ENCODE measurements at regions not wholly inside any gene's neighbourhood (a gene's known extent, or its start where the extent isn't known, plus 50 kb on each side); places are given as distances from the start of the nearest gene placed in this dataset.

GRCh38 chr16:51592001-51592501 lies 441.0 kb upstream of the SALL1 start:
- H3K27me3 ChIP-seq (ENCODE audit: insufficient read depth, low read length), result peaks cover 14% of the 10 kb centered on the region; the same call in 1 of the 2 replicates
- H3K79me2 ChIP-seq (ENCODE audit: control insufficient read depth, insufficient read depth, low read length, unreplicated experiment), result no peaks in the 10 kb centered on the region
- H3K27ac ChIP-seq (ENCODE audit: low read depth, low read length), result no peak overlapping the region
- H3K4me1 ChIP-seq (ENCODE audit: control insufficient read depth, insufficient read depth, low read length, unreplicated experiment), result peaks cover 5% of the 10 kb centered on the region
- H2AFZ ChIP-seq (ENCODE audit: low read length, unreplicated experiment), result no peak overlapping the region
- 0 out of 2 replicates have a peak overlapping the region, but pooled peaks have one; percentile 13 for H3K4me3 ChIP-seq (ENCODE audit: low read depth, low read length)
- H3K36me3 ChIP-seq (ENCODE audit: insufficient read depth, low read length), result no peaks in the 10 kb centered on the region

DNA sequence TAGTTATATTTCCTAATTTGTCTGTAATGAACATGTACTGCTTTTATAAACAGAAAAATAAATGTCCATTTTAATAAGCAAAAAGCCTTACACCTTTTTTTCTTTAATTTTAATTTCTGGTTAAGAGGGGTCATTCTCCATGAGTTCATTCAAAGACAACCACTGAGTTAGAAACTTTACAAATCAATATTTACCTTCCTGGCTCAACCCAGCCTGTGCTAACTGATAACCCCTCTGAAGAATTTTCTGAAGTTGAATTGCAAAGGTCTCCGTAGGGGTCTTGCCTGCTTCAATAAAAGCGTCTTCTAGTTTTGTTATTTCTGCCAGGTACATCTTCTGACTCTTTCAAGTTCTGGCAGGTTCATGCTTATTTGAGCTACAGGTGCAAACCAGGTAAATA lies 440.4 kb upstream of the SALL1 start:
- no peaks in the 10 kb centered on the region for H3K36me3 ChIP-seq (ENCODE audit: insufficient read depth, low read length)
- H2AFZ ChIP-seq (ENCODE audit: low read length, unreplicated experiment), result no peak overlapping the region
- no peak overlapping the region for H3K27ac ChIP-seq (ENCODE audit: low read depth, low read length)
- peaks cover 14% of the 10 kb centered on the region; the same call in 1 of the 2 replicates for H3K27me3 ChIP-seq (ENCODE audit: insufficient read depth, low read length)
- H3K4me3 ChIP-seq (ENCODE audit: low read depth, low read length), result no peak overlapping the region
- H3K79me2 ChIP-seq (ENCODE audit: control insufficient read depth, insufficient read depth, low read length, unreplicated experiment), result no peaks in the 10 kb centered on the region
- H3K4me1 ChIP-seq (ENCODE audit: control insufficient read depth, insufficient read depth, low read length, unreplicated experiment), result peaks cover 5% of the 10 kb centered on the region

- Histone ChIP-seq H3K4me1 (ENCODE audit: control insufficient read depth, insufficient read depth, low read length, unreplicated experiment) (no peaks in the 10 kb centered on the region), H3K79me2 (ENCODE audit: control insufficient read depth, insufficient read depth, low read length, unreplicated experiment) (no peaks in the 10 kb centered on the region), H2AFZ (ENCODE audit: low read length, unreplicated experiment) (no peak overlapping the region), H3K36me3 (ENCODE audit: insufficient read depth, low read length) (no peaks in the 10 kb centered on the region), H3K27ac (ENCODE audit: low read depth, low read length) (no peak overlapping the region), H3K4me3 (ENCODE audit: low read depth, low read length) (no peak overlapping the region), H3K27me3 (ENCODE audit: insufficient read depth, low read length) (peaks cover 10% of the 10 kb centered on the region)
Observed at GRCh38 chr16:51579652-51580360, 428.7 kb upstream of the SALL1 start.

- Histone ChIP-seq H3K27ac (ENCODE audit: low read depth, low read length) (no peak overlapping the region), H3K4me3 (ENCODE audit: low read depth, low read length) (no peak overlapping the region), H2AFZ (ENCODE audit: low read length, unreplicated experiment) (no peak overlapping the region), H3K79me2 (ENCODE audit: control insufficient read depth, insufficient read depth, low read length, unreplicated experiment) (no peaks in the 10 kb centered on the region), H3K4me1 (ENCODE audit: control insufficient read depth, insufficient read depth, low read length, unreplicated experiment) (no peaks in the 10 kb centered on the region), H3K36me3 (ENCODE audit: insufficient read depth, low read length) (no peaks in the 10 kb centered on the region), H3K27me3 (ENCODE audit: insufficient read depth, low read length) (peaks cover 18% of the 10 kb centered on the region)
Observed at GRCh38 chr16:51577621-51578303, 426.7 kb upstream of the SALL1 start.

GRCh38 chr16:51576498-51577195 lies 425.6 kb upstream of the SALL1 start:
- Histone ChIP-seq H3K27ac (ENCODE audit: low read depth, low read length) (no peak overlapping the region), H3K4me1 (ENCODE audit: control insufficient read depth, insufficient read depth, low read length, unreplicated experiment) (no peaks in the 10 kb centered on the region), H3K27me3 (ENCODE audit: insufficient read depth, low read length) (peaks cover 18% of the 10 kb centered on the region), H2AFZ (ENCODE audit: low read length, unreplicated experiment) (no peak overlapping the region), H3K79me2 (ENCODE audit: control insufficient read depth, insufficient read depth, low read length, unreplicated experiment) (no peaks in the 10 kb centered on the region), H3K4me3 (ENCODE audit: low read depth, low read length) (no peak overlapping the region), H3K36me3 (ENCODE audit: insufficient read depth, low read length) (no peaks in the 10 kb centered on the region)

DNA sequence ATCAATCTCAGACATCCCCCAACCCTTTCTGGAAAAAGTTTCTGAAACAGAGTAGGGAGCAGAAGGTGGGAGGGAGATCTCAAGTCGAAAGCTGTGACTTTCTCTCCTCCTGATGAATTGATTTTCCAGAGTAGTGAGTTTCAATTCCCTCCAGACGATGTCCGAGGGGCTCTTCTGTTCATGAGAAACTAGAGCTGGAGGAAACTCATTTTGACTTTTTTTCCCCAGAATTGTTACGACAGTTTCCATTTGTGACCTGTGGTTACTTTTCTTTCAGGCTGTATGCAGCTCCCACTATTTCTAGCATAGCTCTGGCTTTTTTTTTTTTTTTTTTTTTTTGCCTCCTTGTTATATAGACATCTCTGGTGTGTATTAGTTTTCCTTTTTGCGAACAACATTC lies 422.1 kb upstream of the SALL1 start:
- Histone ChIP-seq H3K27ac (ENCODE audit: low read depth, low read length) (no peak overlapping the region), H3K79me2 (ENCODE audit: control insufficient read depth, insufficient read depth, low read length, unreplicated experiment) (no peaks in the 10 kb centered on the region), H3K36me3 (ENCODE audit: insufficient read depth, low read length) (no peaks in the 10 kb centered on the region), H2AFZ (ENCODE audit: low read length, unreplicated experiment) (no peak overlapping the region), H3K4me3 (ENCODE audit: low read depth, low read length) (no peak overlapping the region), H3K27me3 (ENCODE audit: insufficient read depth, low read length) (peaks cover 18% of the 10 kb centered on the region), H3K4me1 (ENCODE audit: control insufficient read depth, insufficient read depth, low read length, unreplicated experiment) (peaks cover 9% of the 10 kb centered on the region)

DNA sequence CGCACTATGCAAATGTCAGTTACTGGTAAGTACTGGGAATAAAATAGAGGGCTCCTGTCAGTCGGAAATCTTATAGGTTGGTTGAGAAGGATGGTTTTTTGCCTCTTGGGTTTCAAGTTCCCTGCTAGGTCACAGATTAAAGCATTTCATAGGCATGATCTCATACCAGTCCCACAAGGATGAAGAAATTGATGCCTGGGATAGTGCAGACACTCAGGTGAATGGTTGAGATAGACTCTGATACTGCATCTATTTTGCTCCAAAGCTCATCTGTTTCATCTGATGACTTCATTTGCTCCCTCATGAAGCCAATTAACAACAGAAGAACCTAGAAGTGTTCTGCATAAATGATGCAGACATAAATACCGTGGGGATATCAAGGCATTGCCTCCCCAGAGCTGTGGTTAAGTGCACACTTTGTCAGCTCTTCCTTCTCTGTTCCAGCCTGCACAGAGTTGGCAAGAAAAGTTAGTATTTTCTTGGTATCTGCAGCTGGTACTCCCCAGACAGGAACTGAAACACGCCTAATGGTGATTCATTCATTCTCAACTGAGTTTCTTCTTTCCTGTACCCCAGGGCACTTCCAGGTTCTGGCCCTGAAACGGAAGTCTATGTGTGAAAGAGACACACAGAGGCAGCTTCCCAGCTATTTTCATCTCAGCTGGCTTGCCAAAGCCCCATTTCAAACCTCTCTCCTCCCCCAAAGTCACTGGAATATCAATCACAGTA lies 418.3 kb upstream of the SALL1 start:
- Histone ChIP-seq H2AFZ (ENCODE audit: low read length, unreplicated experiment) (no peak overlapping the region), H3K4me3 (ENCODE audit: low read depth, low read length) (no peak overlapping the region), H3K79me2 (ENCODE audit: control insufficient read depth, insufficient read depth, low read length, unreplicated experiment) (no peaks in the 10 kb centered on the region), H3K4me1 (ENCODE audit: control insufficient read depth, insufficient read depth, low read length, unreplicated experiment) (peaks cover 9% of the 10 kb centered on the region), H3K27me3 (ENCODE audit: insufficient read depth, low read length) (0 out of 2 replicates have a peak, but pooled peaks cover 5% of the 10 kb centered on the region), H3K27ac (ENCODE audit: low read depth, low read length) (no peak overlapping the region), H3K36me3 (ENCODE audit: insufficient read depth, low read length) (no peaks in the 10 kb centered on the region)

DNA sequence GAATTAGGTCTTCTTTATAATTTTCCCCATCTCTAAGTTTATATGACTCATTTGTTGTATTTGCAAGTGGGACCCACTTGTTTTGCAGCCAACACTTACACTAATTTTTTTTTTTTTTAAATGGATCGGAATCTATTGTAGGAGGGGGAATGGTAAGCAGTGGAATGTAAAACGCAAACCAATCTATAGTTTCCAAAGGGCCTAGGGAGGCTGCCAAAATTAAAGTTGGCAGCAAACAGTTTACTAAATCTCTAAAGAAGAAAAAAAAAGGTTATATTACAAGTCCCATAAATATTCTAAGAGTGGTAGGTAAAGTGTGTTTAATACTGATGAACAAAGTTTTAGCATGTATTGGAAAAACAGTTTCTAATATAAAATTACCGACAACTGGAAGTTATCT lies 416.8 kb upstream of the SALL1 start:
- Histone ChIP-seq H3K27ac (ENCODE audit: low read depth, low read length) (no peak overlapping the region), H3K36me3 (ENCODE audit: insufficient read depth, low read length) (no peaks in the 10 kb centered on the region), H3K4me3 (ENCODE audit: low read depth, low read length) (no peak overlapping the region), H2AFZ (ENCODE audit: low read length, unreplicated experiment) (no peak overlapping the region), H3K79me2 (ENCODE audit: control insufficient read depth, insufficient read depth, low read length, unreplicated experiment) (no peaks in the 10 kb centered on the region), H3K4me1 (ENCODE audit: control insufficient read depth, insufficient read depth, low read length, unreplicated experiment) (peaks cover 9% of the 10 kb centered on the region), H3K27me3 (ENCODE audit: insufficient read depth, low read length) (0 out of 2 replicates have a peak, but pooled peaks cover 2% of the 10 kb centered on the region)

DNA sequence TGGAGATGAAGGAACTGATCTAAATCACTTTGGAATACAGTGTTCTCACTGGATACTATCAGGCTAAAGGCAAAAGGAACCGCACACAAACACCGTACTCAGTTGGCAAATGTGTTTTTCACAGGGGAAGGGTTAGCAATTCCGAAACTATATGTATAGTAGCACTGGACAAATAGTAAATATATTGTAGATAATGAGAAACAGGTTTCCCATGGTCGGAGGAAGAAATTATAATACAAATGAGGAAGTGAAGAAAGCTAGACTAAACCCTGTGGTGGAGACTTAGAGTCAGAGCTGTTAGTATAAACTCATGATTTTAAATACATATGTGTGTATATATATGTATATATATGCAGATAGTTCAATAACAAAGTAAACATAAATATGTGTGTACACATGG lies 414.1 kb upstream of the SALL1 start:
- no peaks in the 10 kb centered on the region for H3K79me2 ChIP-seq (ENCODE audit: control insufficient read depth, insufficient read depth, low read length, unreplicated experiment)
- H3K36me3 ChIP-seq (ENCODE audit: insufficient read depth, low read length), result no peaks in the 10 kb centered on the region

DNA sequence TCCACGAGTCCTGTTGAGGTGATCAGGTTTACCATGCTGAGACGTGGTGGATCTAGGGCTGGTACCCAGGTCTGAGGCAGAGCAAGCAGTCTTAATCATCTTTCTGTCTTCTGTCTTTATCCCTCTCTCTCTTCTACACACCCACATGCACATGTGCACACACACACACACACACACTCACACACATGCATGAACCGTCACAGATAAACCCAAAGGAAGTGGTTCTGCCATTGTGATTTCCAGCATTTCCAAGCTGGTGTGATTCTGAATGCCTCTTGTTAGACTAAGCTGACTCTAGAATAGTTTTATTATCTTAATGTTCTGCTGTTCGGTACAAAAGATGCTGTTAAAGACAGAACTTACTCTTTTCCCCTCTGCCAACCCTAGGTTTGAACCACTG lies 411.8 kb upstream of the SALL1 start:
- Histone ChIP-seq H3K4me3 (ENCODE audit: low read depth, low read length) (no peak overlapping the region), H2AFZ (ENCODE audit: low read length, unreplicated experiment) (no peak overlapping the region), H3K79me2 (ENCODE audit: control insufficient read depth, insufficient read depth, low read length, unreplicated experiment) (no peaks in the 10 kb centered on the region), H3K27ac (ENCODE audit: low read depth, low read length) (no peak overlapping the region), H3K36me3 (ENCODE audit: insufficient read depth, low read length) (no peaks in the 10 kb centered on the region), H3K4me1 (ENCODE audit: control insufficient read depth, insufficient read depth, low read length, unreplicated experiment) (no peaks in the 10 kb centered on the region), H3K27me3 (ENCODE audit: insufficient read depth, low read length) (no peaks in the 10 kb centered on the region)

More for the DNA sequence above, 414.1 kb upstream of the SALL1 start:
- H2AFZ ChIP-seq (ENCODE audit: low read length, unreplicated experiment), result no peak overlapping the region
- no peak overlapping the region for H3K27ac ChIP-seq (ENCODE audit: low read depth, low read length)
- no peaks in the 10 kb centered on the region for H3K27me3 ChIP-seq (ENCODE audit: insufficient read depth, low read length)
- peaks cover 9% of the 10 kb centered on the region for H3K4me1 ChIP-seq (ENCODE audit: control insufficient read depth, insufficient read depth, low read length, unreplicated experiment)
- no peak overlapping the region for H3K4me3 ChIP-seq (ENCODE audit: low read depth, low read length)
